Activated CD4-positive, CD25-positive, alpha-beta regulatory T cell treated with anti-CD3 and anti-CD28 coated beads, Interleukin-2, amount 50 U/mL, for 24 hours (primary cell): ENCODE measurements at regions not wholly inside any gene's neighbourhood (a gene's known extent, or its start where the extent isn't known, plus 50 kb on each side); places are given as distances from the start of the nearest gene placed in this dataset.

Experiments
- ATAC-seq, 2 donors: fragments of 150-1000 bp; cut with Tn5 transposase; one replicate each; pipeline ENCODE4 v1.10.0; 2021; ENCODE audit warnings: mild to moderate bottlenecking in 1 of 2, moderate library complexity in 1 of 2

GRCh38 chr2:42888321-42889245 lies 96.2 kb upstream of the HAAO start:
- ATAC-seq, result no peak

- ATAC-seq, result no peak
Observed at GRCh38 chr2:42886921-42887320, 94.5 kb upstream of the HAAO start.

- no peak for ATAC-seq
Observed at GRCh38 chr2:42882756-42883155, 90.4 kb upstream of the HAAO start.

- ATAC-seq, result peak; percentile 42 to 53
Observed at GRCh38 chr2:42881732-42882131, 89.3 kb upstream of the HAAO start.

GRCh38 chr2:42880738-42881690 lies 88.6 kb upstream of the HAAO start:
- no peak for ATAC-seq

- no peak for ATAC-seq
Observed at GRCh38 chr2:42879913-42880737, 87.7 kb upstream of the HAAO start.

GRCh38 chr2:42879121-42879705 lies 86.8 kb upstream of the HAAO start:
- no peak for ATAC-seq

- ATAC-seq, result peak; percentile 55 to 76
Observed at GRCh38 chr2:42878581-42878980, 86.2 kb upstream of the HAAO start.

GRCh38 chr2:42877936-42878335 lies 85.6 kb upstream of the HAAO start:
- no peak for ATAC-seq

- no peak for ATAC-seq
Observed at GRCh38 chr2:42877511-42877910, 85.1 kb upstream of the HAAO start.

GRCh38 chr2:42876326-42876751 lies 84.0 kb upstream of the HAAO start:
- no peak for ATAC-seq

GRCh38 chr2:42875880-42876279 lies 83.5 kb upstream of the HAAO start:
- no peak for ATAC-seq

GRCh38 chr2:42874949-42875801 lies 82.8 kb upstream of the HAAO start:
- ATAC-seq, result no peak

GRCh38 chr2:42872721-42873120 lies 80.3 kb upstream of the HAAO start:
- no peak for ATAC-seq

- no peak for ATAC-seq
Observed at GRCh38 chr2:42871372-42871771, 79.0 kb upstream of the HAAO start.

- no peak for ATAC-seq
Observed at GRCh38 chr2:42868874-42869273, 76.5 kb upstream of the HAAO start.

GRCh38 chr2:42868096-42868495 lies 75.7 kb upstream of the HAAO start:
- ATAC-seq, result no peak

GRCh38 chr2:42867093-42868065 lies 75.0 kb upstream of the HAAO start:
- ATAC-seq, result no peak
